GM21390 (cell line): ENCODE measurements at regions not wholly inside any gene's neighbourhood (a gene's known extent, or its start where the extent isn't known, plus 50 kb on each side); places are given as distances from the start of the nearest gene placed in this dataset.

Experiments used
- ATAC-seq: cut with Tn5 transposase; IDR thresholded peaks from one replicate; pipeline ENCODE4 v1.9.1; 2021; ENCODE audit not compliant: unreplicated experiment

- ATAC-seq = no peak
These were observed 1106.7 kb downstream of the EFNB2 start for GRCh38 chr13:105428811-105429210.

GRCh38 chr13:105426441-105426840 lies 1109.0 kb downstream of the EFNB2 start:
- ATAC-seq = no peak

GRCh38 chr13:105414639-105415038 lies 1120.8 kb downstream of the EFNB2 start:
- no peak for ATAC-seq

GRCh38 chr13:105412171-105412570 lies 1123.3 kb downstream of the EFNB2 start:
- no peak for ATAC-seq

DNA sequence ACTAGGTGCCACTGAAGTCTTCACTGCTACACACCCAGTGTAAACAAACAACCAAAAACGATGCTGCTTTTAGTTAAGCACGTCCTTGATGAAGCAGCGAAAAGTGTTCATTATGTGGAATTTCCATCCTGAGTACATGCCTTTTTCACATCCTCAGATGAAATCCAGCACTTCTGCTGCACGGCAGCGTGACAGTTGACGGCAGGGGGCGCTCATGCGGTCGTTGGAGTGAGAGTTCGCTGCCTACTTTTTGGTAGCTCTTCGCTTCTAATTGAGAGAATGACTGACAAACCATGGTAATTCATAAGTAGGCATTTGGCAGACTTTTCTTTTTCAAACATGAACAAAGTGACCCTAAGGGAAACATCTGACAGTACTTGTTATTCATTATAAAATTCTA lies 1124.9 kb downstream of the EFNB2 start:
- ATAC-seq = no peak

GRCh38 chr13:105406551-105406950 lies 1128.9 kb downstream of the EFNB2 start:
- no peak for ATAC-seq

GRCh38 chr13:105403086-105403485 lies 1132.4 kb downstream of the EFNB2 start:
- no peak for ATAC-seq

GRCh38 chr13:105395041-105395440 lies 1140.4 kb downstream of the EFNB2 start:
- ATAC-seq = no peak

- ATAC-seq = no peak
These were observed 1146.1 kb downstream of the EFNB2 start for GRCh38 chr13:105389373-105389772.

GRCh38 chr13:105377452-105377851 lies 1158.0 kb downstream of the EFNB2 start:
- ATAC-seq = no peak

- ATAC-seq = no peak
These were observed 1165.3 kb downstream of the EFNB2 start for GRCh38 chr13:105370011-105370650.

- ATAC-seq = no peak
These were observed 1166.7 kb downstream of the EFNB2 start for GRCh38 chr13:105368781-105369180.

GRCh38 chr13:105365831-105366230 lies 1169.6 kb downstream of the EFNB2 start:
- no peak for ATAC-seq

DNA sequence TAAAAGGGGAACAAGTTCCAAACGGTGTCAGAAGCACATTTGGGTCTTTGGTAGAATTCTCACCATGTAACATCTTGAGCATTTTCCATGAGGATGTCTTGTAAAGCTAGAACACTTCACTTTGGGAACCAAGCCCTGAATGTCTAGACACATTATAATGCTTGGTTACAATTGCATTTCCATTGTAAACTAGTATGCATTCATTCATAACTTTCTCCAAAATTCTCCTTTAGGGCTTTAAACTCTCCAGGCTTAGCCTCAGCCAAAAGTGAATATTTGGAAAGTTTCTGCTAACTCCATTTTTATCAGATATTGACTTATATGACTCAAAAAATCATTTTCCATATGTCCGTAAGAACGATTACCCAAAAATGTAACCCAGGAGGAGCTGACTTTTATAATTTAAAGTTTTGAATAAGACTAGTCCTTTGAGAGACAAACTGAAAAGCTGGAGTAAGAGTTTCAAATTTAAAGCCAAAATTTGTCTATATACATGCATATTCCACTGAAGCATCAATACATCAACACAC lies 1170.4 kb downstream of the EFNB2 start:
- ATAC-seq = no peak

DNA sequence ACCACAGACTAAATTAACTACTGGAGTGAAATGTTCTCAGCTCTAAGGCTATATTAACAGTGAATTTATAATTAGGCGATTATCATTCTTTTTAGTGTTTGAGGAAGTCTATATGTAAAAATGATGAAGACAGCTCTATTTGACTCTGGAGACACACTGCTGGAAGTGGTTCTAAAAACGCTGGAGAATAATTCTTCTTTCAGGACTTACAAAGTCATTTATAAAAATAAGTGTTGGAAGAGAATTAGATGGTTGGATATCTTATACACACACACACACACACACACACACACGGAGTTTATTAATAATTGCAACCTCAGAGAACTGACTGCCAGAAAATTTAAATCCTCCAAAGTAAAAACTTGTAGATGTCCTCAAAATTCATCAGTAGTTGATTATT lies 1171.3 kb downstream of the EFNB2 start:
- no peak for ATAC-seq

- ATAC-seq = no peak
These were observed 1171.9 kb downstream of the EFNB2 start for GRCh38 chr13:105363261-105364190.

- no peak for ATAC-seq
These were observed 1181.8 kb downstream of the EFNB2 start for GRCh38 chr13:105353654-105354053.

GRCh38 chr13:105349082-105349723 lies 1186.3 kb downstream of the EFNB2 start:
- no peak for ATAC-seq

- ATAC-seq = no peak
These were observed 1189.2 kb downstream of the EFNB2 start for GRCh38 chr13:105346141-105346775.

DNA sequence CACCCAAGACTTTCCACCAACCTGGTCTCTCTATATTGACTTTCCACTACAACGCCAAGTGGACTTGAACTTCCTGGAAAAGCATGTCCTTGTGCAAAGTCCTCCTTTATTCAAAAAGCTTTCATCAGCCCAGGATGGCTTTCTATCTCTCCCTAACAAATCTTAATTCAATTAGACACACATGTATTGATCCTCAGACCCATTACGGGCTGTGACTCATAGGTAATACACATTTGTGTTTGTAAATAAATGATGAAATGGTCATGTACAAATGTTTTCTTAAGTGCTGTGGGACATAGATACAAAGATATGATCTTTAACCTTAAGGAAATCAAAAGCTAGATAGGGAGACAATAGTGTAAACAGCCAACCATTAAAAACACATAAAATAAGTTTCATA lies 1189.7 kb downstream of the EFNB2 start:
- no peak for ATAC-seq

DNA sequence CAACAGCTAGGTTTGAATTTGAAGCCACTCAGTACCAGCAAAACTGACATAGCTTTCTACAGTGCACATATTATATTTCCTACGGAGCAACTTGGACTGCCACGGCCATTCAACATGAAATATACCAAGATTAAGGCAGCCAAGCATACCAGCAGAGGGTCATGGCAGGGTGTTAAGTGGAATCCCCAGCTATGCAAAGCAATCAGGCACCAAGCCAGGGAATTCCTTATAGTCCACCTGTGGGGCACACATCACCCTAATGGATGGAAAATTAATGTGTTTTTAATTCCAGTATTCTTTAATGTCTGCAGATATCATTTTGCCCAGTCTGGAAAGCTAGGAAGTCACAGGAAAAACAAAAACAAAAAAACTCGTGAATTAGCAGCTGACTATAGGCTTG lies 1190.3 kb downstream of the EFNB2 start:
- ATAC-seq = no peak
